OCI-LY7 (cell line): ENCODE measurements at regions not wholly inside any gene's neighbourhood (a gene's known extent, or its start where the extent isn't known, plus 50 kb on each side); places are given as distances from the start of the nearest gene placed in this dataset.

Experiments used
- BruUV-seq: library from RNA; stranded (reverse); fragments of 400-500 nt; replicated peaks from 2 replicates; lab custom pipeline; 2021; lab: Mats Ljungman, UMichigan
- CTCF ChIA-PET: fragments of 300-600 bp; sonication (Branson Sonifier 250); formaldehyde crosslinking; loops from one replicate; lab custom pipeline; 2022; ENCODE audit warnings: antibody characterized with exemption; ENCODE audit not compliant: unreplicated experiment; lab: Charles Lee
- POLR2A ChIA-PET: fragments of 300-600 bp; sonication (Branson Sonifier 250); formaldehyde crosslinking; loops from one replicate; lab custom pipeline; 2022; ENCODE audit warnings: antibody characterized with exemption; lab: Charles Lee
- DNase-seq: peaks from one replicate; pipeline ENCODE4 v3.0.0-alpha.2; 2015; ENCODE audit warnings: low spot score
- H2AFZ ChIP-seq: fragments of 200-600 bp; sonication (generic), shearing (Covaris generic); 2 replicates; pipeline ENCODE4 v1.6.1; 2014; ENCODE audit warnings: mild to moderate bottlenecking, antibody characterized with exemption, low read length, moderate library complexity
- H3K27ac ChIP-seq: fragments of 200-600 bp; sonication (generic); 2 replicates; pipeline ENCODE4 v1.5.1; 2014; ENCODE audit warnings: mixed run types, low read depth, mild to moderate bottlenecking, moderate library complexity, low read length, inconsistent platforms; ENCODE audit not compliant: poor library complexity, severe bottlenecking
- H3K36me3 ChIP-seq: fragments of 200-600 bp; sonication (generic); 2 replicates; pipeline ENCODE4 v1.6.1; 2014; ENCODE audit warnings: mild to moderate bottlenecking, antibody characterized with exemption, low read length, moderate library complexity, mixed read lengths; ENCODE audit not compliant: insufficient read depth
- H3K4me1 ChIP-seq: fragments of 200-600 bp; sonication (generic); 2 replicates; pipeline ENCODE4 v1.5.1; 2014; ENCODE audit warnings: mild to moderate bottlenecking, low read length; ENCODE audit not compliant: insufficient read depth, poor library complexity, severe bottlenecking
- H3K4me2 ChIP-seq: fragments of 200-600 bp; sonication (generic); 2 replicates; pipeline ENCODE4 v1.6.1; 2014; ENCODE audit warnings: mild to moderate bottlenecking, low read length
- H3K4me3 ChIP-seq: fragments of 200-600 bp; sonication (generic); 2 replicates; pipeline ENCODE4 v1.5.1; 2014; ENCODE audit warnings: mild to moderate bottlenecking, low read depth, low read length; ENCODE audit not compliant: poor library complexity, severe bottlenecking
- H3K79me2 ChIP-seq: fragments of 200-600 bp; sonication (generic); 2 replicates; pipeline ENCODE4 v1.6.1; 2016; ENCODE audit warnings: low read depth, mild to moderate bottlenecking, low read length, moderate library complexity, mixed read lengths; ENCODE audit not compliant: insufficient read depth
- H3K9me2 ChIP-seq: fragments of 200-600 bp; sonication (generic); 2 replicates; pipeline ENCODE4 v1.6.1; 2016; ENCODE audit warnings: mild to moderate bottlenecking, low read length, mixed read lengths; ENCODE audit not compliant: insufficient read depth
- H3K9me3 ChIP-seq: fragments of 200-600 bp; sonication (generic); 2 replicates; pipeline ENCODE4 v1.6.1; 2014; ENCODE audit warnings: mild to moderate bottlenecking, mixed run types, low read length, mixed read lengths
- H4K20me1 ChIP-seq: fragments of 200-600 bp; sonication (generic); 2 replicates; pipeline ENCODE4 v1.6.1; 2014; ENCODE audit warnings: mild to moderate bottlenecking, antibody characterized with exemption, low read length, moderate library complexity, mixed read lengths; ENCODE audit not compliant: insufficient read depth
- CTCF ChIP-seq: fragments of 200-600 bp; sonication (generic); conservative IDR thresholded peaks from 2 replicates; pipeline ENCODE4 v1.5.1; 2014; ENCODE audit warnings: mild to moderate bottlenecking, antibody characterized with exemption, low read length, moderate library complexity, mixed read lengths
- EZH2phosphoT487 ChIP-seq: fragments of 200-600 bp; sonication (generic); IDR thresholded peaks from 2 replicates; pipeline ENCODE4 v1.6.1; 2018; ENCODE audit warnings: low read depth, borderline replicate concordance, mild to moderate bottlenecking, mixed run types, antibody characterized with exemption, low read length, moderate library complexity, mixed read lengths
- intact Hi-C: fragments of 100-400 bp; cut with micrococcal nuclease; formaldehyde crosslinking; loops from one replicate; pipeline ENCODE4 v1.10.0; 2022; ENCODE audit not compliant: unreplicated experiment

GRCh38 chr6:27630727-27631608 is 158.1 kb upstream of the ZNF184 start:
- Histone ChIP-seq H2AFZ (no peak overlapping the region), H4K20me1 (no peaks in the 10 kb centered on the region), H3K79me2 (no peaks in the 10 kb centered on the region), H3K4me2 (no peak overlapping the region), H3K36me3 (no peaks in the 10 kb centered on the region), H3K4me3 (no peak overlapping the region), H3K9me3 (no peaks in the 10 kb centered on the region), H3K27ac (no peak overlapping the region), H3K9me2 (no peaks in the 10 kb centered on the region), H3K4me1 (no peaks in the 10 kb centered on the region)
- ChIA-PET POLR2A (no interaction called here), CTCF (no interaction called here)
- DNase-seq: no peak
- TF ChIP-seq EZH2phosphoT487 (no peak), CTCF (no peak)
- intact Hi-C loops: no loop called here
- BruUV-seq: no TSS peak

GRCh38 chr6:27624694-27625262 is 151.9 kb upstream of the ZNF184 start:
- Histone ChIP-seq H3K9me2 (no peaks in the 10 kb centered on the region), H3K4me1 (no peaks in the 10 kb centered on the region), H3K36me3 (no peaks in the 10 kb centered on the region), H2AFZ (no peak overlapping the region), H3K79me2 (no peaks in the 10 kb centered on the region), H4K20me1 (no peaks in the 10 kb centered on the region), H3K9me3 (no peaks in the 10 kb centered on the region), H3K4me2 (no peak overlapping the region), H3K4me3 (no peak overlapping the region), H3K27ac (no peak overlapping the region)
- POLR2A ChIA-PET: interaction anchor here (0.6 kb wide), 1 partner anchor 8 kb away, joined by 3 read pairs; no protein-coding TSS in a partner anchor
- intact Hi-C loops: no loop called here
- CTCF ChIA-PET: no interaction called here
- TF ChIP-seq EZH2phosphoT487: no peak
- TF ChIP-seq CTCF: no peak
- BruUV-seq: no TSS peak
- DNase-seq: no peak

GRCh38 chr6:27623103-27623502 is 150.2 kb upstream of the ZNF184 start:
- intact Hi-C loops: no loop called here
- no peak overlapping the region for H2AFZ ChIP-seq
- no peaks in the 10 kb centered on the region for H3K36me3 ChIP-seq
- no peak for DNase-seq
- H3K4me1 ChIP-seq: no peaks in the 10 kb centered on the region
- TF ChIP-seq EZH2phosphoT487 (no peak), CTCF (no peak)
- no peaks in the 10 kb centered on the region for H3K9me2 ChIP-seq
- CTCF ChIA-PET: no interaction called here
- H3K9me3 ChIP-seq: no peaks in the 10 kb centered on the region
- H3K79me2 ChIP-seq: no peaks in the 10 kb centered on the region
- POLR2A ChIA-PET: interaction anchor here (0.7 kb wide), 1 partner anchor 613 kb away, joined by 4 read pairs; no protein-coding TSS in a partner anchor
- no peak overlapping the region for H3K4me3 ChIP-seq
- BruUV-seq: no TSS peak
- H3K27ac ChIP-seq: no peak overlapping the region
- H4K20me1 ChIP-seq: no peaks in the 10 kb centered on the region
- H3K4me2 ChIP-seq: no peak overlapping the region
